Fibroblast of gingiva (primary cell): ENCODE measurements at regions not wholly inside any gene's neighbourhood (a gene's known extent, or its start where the extent isn't known, plus 50 kb on each side); places are given as distances from the start of the nearest gene placed in this dataset.

Experiments used
- DNase-seq: peaks from one replicate; pipeline ENCODE4 v3.0.0-alpha.2; 2011; ENCODE audit warnings: low read depth

DNA sequence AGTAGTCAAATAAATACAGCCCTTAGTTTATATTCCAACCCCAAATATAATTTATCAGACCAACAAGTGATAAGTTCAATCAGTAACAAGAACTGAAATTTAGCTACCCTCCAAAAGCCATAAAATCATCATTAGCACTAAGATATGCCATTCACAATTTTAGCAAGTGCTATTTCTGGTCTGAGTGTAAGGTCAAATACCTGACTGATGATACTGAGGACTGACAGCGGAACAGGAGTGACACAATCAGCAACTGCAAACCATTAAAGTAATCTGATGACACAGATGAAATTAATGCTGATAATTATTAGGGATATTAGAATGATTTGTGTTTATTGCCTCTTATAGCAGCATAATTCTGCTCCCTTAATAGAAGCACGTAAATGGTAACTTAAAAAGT lies 152.7 kb upstream of the SPHKAP start:
- no peak for DNase-seq

- DNase-seq = no peak
Measured at GRCh38 chr2:228329282-228329681, 147.8 kb upstream of the SPHKAP start.

DNA sequence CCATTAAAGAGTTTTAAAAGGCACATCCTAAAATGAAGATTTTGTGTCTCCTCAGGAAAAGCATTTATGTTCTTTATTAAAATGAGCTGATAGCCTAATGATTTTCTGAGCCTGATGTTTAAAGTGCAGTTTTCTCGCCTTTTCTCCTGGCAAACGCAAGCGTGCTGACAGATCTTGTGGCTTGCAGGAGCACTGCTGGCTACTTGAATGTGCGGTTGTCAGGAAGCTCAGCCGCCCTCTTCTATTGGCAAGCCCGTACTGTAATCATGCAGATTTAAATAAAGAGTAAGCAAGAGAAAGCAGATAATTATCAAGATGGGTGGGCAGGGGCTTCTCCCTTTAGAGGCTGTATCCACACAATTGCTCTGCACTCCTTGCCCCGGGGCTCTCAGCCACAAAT lies 139.5 kb upstream of the SPHKAP start:
- DNase-seq = no peak

DNA sequence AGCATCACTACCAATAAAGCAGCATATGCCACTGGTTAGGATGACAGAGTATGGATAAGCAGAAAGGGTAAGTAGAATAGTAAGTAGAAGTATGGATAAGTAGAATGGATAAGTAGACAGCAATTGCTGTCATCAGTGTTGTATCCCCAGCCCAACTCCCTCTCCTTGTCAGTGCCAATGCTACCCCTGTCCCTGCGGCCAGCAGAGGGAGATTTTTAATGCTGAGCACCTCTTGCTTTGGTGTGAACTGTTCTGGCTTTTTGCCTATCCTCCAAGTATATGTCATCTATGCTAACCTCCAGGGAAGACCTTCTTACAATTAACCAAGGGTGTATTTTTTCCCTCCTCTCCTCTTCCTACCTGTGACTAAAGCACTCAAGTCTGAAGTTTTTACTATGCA lies 136.7 kb upstream of the SPHKAP start:
- DNase-seq = no peak

DNA sequence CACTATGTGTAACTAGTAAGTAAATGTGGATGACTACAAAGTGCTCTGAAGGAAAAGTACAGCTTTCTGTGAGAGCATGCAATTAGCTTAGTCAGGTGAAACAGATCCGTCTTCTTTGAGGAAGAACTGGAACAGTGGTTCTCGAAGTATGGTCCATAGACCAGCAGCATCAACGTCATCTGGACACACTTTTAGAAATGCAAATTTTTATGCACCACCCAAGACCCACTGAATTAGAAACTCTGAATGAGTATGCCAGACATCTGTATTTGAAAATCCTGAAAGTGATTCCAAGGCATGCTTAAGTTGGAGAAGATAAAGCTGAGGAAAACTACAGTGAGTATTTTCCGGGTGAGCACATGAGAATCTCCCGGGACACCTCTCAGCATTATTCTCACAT lies 130.7 kb upstream of the SPHKAP start:
- no peak for DNase-seq

DNA sequence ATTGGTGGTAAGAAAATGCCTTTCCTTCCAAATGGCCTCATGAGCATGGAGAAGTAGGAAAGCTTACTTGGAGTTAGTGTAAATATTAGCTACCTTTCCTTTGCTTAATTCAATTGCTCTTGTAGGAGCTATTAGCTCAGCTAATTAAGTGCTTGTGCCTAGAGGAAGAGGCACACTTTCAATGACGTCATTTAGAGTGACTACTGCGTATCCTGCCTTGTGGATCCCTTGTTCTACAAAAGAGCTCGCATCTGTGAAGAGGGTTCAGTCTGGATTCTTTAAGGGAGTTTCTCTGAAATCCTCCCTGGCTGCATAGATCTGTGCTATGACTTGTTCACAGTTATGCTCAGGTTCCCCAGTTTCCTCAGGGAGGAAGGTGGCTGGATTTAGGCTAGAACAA lies 122.5 kb upstream of the SPHKAP start:
- DNase-seq = no peak

- DNase-seq = no peak
Measured at GRCh38 chr2:228283491-228284171, 102.1 kb upstream of the SPHKAP start.

GRCh38 chr2:228282376-228282775 lies 100.9 kb upstream of the SPHKAP start:
- no peak for DNase-seq

DNA sequence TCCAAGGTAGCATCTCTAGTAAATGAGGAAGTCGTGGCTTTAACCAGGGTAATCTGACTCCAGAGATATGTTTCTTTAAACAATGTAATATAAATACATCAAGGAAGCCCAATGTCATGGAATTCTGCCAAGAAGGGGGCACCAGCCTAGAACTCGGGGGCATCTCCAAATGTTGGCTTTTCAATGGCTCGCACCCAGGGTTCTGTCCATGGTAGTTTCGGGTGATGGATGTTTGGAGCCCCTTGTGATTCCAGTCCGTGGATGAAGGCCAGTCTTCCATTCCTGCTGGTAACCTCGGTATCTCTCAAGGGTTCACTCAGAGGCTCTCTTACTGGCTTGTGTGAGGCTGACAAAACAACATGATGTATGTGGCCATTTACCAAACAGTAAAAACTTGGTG lies 91.7 kb upstream of the SPHKAP start:
- no peak for DNase-seq

DNA sequence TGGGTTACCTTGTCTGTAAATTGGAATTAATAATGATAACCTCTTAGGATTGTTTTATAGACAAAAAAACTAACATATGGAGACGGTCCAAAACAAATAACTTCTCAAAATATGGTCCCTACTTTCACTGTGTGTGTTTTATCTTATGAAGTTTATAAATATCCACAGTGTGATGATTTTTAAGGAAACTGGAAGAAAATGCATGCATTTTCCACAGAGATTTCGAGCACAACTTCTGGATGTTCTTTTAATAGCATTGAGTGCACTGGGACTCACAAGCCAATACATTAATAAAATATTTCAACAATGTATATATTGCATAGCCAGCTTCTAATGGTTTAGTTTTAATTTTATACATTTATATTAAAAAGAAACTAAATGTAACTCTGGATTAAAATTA lies 87.9 kb upstream of the SPHKAP start:
- no peak for DNase-seq

DNA sequence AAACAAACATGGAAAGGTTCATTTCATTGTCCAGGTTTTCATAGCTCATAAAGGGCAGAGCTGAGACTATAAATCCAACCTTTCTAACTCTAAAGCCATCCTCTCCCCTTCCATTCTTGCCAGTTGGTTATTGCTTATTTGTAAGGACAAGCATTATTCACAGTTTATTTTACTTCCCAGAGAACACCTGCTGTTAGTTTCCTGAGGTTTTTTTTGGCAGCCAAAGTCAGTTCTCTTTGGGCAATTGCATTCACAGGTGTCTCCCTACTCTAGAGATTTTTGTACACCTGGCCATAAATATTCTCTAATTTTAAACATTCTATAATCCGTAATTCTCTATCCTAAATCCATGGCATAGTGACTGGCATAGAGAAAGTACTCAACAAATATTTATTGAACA lies 87.3 kb upstream of the SPHKAP start:
- DNase-seq = no peak

DNA sequence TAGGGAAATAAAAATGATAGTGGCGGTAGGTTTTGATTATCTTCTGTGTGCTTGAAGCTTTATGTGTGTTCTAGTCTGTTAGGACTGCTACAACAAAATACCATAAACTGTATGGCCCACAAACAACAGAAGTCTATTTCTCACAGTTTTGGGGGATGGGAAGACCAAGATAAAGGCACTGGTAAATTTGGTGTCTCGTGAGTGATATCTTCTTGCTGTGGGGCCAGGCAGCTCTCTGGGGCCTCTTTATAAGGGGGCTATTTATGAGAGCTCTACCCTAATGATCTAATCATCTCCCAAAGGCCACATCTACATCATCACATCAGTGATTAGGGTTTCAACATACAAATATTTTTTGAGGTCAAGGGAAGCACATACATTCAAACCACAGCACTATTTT lies 86.8 kb upstream of the SPHKAP start:
- DNase-seq = no peak

- DNase-seq = no peak
Measured at GRCh38 chr2:228263156-228263555, 81.7 kb upstream of the SPHKAP start.

DNA sequence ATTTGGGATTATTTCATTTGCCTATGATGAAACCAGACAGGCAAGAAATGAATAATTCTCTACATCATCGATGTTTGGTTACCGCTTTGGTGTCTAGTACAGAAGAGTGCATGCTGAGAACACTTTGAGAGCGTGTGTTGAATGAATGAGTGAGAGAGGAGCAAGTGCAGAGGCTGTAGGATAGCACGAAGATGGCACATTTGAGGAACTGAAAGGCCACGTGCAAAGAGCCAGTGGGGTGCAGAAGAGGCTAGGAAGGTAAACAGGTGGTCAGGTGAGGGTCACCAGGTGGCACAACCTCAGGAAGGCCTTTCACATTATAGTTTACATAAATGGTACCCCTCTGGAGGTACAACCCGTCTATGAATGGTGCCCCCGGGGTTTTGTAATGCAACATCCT lies 80.1 kb upstream of the SPHKAP start:
- no peak for DNase-seq

DNA sequence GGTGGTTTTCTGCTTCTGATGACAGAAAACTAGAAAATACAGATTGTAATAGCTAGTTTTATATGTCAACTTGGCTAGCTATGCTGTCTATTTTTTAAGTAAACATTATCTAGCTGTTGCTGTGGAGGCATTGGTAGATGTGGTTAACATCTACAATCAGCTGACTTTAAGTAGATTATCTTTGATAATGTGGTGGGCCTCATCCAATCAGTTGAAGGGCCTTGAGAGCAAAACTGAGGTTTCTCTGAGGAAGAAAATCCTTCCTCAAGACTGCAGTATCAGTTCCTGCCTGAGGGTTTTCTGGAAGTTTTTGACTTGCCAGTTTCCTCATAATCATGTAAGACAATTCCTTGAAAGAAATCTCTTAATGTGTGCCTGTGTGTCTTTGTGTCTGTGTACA lies 75.9 kb upstream of the SPHKAP start:
- DNase-seq = no peak

DNA sequence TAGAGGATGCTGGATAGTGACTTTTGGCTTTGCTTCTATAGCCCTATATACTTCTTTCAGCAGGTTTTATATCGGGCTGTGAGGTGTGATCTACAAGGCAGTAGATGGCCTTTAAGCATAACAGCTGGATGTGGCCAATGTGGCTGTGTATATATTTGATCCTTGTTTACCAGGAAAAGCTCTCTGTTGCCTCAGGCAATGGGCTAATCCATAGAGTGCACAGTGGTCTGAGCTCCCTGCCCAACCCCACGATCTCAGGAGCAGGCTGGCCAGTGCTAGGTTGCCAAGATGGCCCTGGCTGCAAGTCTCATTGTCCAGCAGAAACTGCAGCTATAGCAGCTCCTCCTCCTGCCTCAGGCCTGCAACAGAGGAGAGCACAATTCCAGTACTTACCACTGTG lies 72.3 kb upstream of the SPHKAP start:
- DNase-seq = no peak

DNA sequence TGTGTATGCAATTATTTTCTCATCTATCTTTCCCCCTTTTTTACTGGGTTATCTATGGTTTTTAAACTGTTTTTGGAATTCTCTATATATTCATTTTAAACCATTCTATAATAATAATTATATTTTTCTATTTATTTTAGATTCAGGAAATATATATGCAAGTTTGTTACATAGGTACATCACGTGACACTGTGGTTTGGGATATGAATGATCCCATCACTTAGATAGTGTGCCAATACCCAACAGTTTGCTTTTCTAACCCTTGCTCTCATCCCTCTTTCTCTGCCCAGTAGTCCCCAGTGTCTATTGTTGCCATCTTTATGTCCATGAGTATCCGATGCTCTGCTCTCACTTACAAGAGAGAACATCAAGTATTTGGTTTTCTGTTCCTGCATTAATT lies 65.8 kb upstream of the SPHKAP start:
- DNase-seq = no peak

DNA sequence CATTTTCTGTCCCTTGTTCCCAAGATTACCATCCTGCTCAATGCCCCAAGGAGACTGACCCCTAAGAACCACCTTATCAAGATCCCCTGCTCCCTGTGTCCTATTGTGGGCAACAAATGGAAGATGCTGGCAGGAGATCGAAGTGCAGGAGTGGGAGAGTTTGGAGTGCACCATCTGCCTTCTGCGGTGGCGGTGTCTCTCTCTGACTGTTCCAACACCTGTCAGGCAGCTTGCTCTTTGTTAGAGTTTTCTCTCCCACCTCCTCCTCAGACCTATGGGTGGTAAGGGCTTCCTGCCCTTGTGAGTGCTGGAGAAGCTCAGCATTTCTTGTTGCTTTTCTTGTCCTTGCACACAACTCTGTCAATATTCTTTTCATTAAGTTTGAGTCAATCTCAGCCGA lies 64.1 kb upstream of the SPHKAP start:
- DNase-seq = no peak

DNA sequence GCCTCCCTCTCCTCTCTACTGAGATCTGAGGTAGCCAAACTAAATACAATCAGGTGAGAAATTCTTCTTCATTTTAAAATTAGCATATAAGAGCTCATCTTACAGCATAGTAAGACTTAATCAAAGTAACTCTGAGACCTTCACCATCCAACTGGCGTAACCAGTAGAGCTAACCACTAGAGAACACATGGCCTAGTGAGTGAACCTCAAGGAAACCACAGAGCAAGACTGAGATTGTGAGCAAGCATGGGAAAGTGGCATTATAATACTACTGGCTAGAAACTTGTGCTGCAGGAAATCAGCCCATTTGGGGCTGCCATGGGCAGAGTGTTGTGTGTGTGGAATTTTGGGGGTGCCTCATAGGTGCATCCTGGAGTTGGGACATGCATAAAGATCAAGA lies 61.1 kb upstream of the SPHKAP start:
- no peak for DNase-seq

GRCh38 chr2:228239907-228240561 lies 58.5 kb upstream of the SPHKAP start:
- no peak for DNase-seq

DNA sequence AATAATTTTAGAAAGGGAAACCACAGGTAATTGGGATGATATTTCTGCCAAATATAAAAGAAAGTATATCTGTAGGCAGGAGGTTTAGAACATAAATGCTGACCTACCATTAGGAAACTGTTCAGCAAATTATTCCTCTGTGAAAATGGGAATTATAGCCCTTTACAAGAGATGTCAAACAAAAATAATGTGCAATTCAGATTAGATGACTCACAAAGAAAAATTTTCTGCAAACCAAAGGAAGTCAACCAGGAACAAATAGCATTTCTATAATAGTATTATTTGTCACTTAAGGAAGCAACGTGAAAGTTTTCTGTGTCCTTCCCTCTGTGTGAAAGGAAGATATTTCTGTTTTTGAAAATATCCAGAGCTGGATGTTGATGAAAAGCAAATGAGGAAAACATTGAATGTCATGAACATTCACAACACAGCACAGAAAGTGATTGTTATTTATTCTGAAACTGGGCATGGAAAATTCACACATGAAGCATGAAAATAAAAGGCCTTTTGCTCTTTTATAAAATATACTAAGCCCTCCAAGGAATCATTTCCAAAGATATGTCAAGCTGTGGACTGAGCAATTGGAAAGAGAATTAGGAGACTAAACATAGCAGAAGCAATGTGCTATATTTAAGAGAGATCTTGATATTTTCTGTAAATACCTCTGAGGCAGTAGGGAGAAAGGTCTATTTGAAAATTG lies 57.9 kb upstream of the SPHKAP start:
- no peak for DNase-seq
